AG10803 (cell line): ENCODE measurements at regions not wholly inside any gene's neighbourhood (a gene's known extent, or its start where the extent isn't known, plus 50 kb on each side); places are given as distances from the start of the nearest gene placed in this dataset.

Experiments used
- DNase-seq: peaks from one replicate; pipeline ENCODE4 v3.0.0; 2010; ENCODE audit warnings: low read depth
- H3K4me3 ChIP-seq: 2 replicates; pipeline ENCODE4 v1.5.1; 2011; ENCODE audit warnings: mild to moderate bottlenecking, low read length, control low read depth
- TF ChIP-seq, protein P1 (sequence below): conservative IDR thresholded peaks from 2 replicates; pipeline ENCODE4 v1.5.1; 2011; ENCODE audit warnings: mild to moderate bottlenecking, low read length, control low read depth, inconsistent platforms

DNA sequence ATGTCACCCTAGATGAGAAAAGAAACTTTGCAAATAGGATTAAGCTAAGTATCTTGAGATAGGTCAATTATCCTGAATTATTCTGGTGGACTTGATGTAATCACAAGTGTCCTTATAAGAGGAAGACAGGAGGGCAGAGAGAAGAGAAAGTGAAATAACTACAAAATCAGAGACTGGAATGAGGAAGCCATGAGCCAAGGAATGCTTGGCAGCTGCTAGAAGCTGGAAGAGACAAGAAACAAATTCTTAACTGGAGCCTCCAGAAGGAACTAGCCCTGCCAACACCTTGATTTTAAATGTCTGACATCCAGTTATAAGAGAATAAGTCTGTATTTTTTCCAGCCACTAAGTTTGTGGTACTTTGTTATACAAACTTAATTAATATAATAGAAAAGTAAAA, 480.0 kb downstream of the NR2F1-AS1 start:
- DNase-seq, result peak; percentile 69
- TF ChIP-seq, protein P1, sequence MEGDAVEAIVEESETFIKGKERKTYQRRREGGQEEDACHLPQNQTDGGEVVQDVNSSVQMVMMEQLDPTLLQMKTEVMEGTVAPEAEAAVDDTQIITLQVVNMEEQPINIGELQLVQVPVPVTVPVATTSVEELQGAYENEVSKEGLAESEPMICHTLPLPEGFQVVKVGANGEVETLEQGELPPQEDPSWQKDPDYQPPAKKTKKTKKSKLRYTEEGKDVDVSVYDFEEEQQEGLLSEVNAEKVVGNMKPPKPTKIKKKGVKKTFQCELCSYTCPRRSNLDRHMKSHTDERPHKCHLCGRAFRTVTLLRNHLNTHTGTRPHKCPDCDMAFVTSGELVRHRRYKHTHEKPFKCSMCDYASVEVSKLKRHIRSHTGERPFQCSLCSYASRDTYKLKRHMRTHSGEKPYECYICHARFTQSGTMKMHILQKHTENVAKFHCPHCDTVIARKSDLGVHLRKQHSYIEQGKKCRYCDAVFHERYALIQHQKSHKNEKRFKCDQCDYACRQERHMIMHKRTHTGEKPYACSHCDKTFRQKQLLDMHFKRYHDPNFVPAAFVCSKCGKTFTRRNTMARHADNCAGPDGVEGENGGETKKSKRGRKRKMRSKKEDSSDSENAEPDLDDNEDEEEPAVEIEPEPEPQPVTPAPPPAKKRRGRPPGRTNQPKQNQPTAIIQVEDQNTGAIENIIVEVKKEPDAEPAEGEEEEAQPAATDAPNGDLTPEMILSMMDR, result no peak
- H3K4me3 ChIP-seq, result no peak overlapping the region

DNA sequence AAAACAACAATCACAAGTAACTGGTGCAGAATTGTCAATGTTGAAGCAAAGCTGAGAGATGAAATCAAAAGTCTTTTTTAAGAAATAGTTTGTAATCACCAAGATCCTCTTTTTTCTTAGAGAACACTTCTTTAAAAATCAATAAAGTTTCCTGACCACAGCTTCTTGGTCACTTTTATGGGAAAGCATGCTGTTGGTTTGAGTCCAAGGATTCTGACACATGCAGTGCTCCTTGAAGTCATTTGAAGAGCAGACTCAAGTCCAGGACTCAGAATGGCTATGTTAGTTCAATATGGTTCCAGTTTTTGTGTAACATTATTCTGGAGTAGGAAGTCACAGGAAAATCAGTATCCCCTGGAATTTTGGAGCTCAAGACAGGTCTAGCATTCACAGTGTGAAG, 480.6 kb downstream of the NR2F1-AS1 start:
- peak; percentile 75 for DNase-seq
- H3K4me3 ChIP-seq, result no peak overlapping the region
- TF ChIP-seq, protein P1, result no peak

DNA sequence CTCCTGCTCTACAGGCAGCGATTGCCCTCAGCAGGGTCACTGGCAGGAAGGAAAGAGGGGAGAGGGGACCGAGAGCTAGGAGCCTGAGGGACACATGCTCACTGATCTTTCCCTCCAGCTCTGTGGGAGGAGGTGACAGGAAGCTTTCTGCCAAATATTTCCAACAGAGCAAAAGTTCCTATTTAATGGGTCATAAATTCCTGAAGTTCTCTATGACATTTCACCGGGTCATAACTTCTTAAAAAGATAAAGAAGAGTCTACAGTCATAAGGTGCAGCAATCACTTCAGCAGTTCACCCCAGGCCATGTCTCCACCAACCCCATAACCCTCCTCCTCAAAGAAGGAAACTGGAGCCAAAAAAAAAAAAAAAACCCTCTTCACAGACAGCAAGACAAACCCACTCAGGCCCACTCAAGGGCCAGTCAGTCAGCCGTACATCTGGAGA, 481.1 kb downstream of the NR2F1-AS1 start:
- TF ChIP-seq, protein P1, result no peak
- H3K4me3 ChIP-seq, result no peak overlapping the region
- DNase-seq, result peak; percentile 17

DNA sequence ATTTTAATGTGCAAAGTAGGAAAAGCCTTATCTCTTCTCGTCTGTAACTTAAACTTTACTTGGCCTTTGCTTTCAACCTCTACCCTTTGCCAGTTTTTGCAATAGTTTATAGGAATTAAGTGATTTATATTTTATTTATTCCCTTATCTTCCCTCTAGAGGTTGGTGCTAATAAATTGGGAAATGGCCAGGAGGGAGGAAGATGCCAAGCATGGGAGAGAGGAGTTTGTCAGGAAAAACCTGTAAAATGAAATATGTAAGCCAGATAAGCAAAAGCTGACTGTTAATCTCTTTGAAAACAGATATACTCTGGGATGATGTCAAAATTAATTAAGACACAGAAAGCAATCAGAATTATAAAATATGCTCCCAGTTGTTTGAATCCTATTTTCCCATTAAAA, 484.5 kb downstream of the NR2F1-AS1 start:
- DNase-seq, result no peak
- no peak overlapping the region for H3K4me3 ChIP-seq
- TF ChIP-seq, protein P1, result no peak

DNA sequence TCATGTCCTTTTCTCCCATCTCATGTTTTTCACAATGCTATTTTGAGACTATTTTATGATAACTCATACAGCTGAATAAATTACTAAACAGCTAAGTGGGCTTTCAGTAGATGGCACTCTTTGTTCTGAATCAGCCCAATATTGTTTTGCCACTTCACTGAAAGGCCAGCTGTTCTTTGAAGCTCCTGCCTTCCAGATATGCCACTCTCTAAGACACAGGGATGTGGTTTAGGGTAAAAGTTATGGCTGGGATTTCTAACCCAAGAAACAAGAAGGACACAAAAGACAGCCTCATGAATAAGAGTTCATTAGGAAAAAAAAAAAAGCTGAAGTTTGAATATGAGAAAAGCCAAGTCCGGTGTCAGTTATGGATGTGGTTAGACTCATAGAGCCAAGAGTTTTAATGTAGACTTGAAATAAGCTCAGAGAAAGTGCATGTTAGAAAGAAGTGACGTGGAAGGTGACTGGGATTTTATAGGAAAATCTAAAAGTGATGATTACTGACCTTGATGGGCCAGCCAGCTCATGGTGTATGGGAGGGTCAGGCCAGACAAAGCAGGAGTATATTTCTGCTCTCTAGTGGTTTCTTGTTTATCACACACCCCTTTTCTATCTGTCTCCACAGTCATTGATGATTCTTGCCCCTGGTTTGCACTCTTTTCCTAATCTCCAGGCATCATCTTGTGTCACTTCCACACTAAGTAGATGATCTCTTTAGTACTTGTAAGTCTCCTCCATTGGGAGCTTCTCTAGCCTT, 488.5 kb downstream of the NR2F1-AS1 start:
- TF ChIP-seq, protein P1, result peak; percentile 59
- no peak overlapping the region for H3K4me3 ChIP-seq
- peak; percentile 59 for DNase-seq

DNA sequence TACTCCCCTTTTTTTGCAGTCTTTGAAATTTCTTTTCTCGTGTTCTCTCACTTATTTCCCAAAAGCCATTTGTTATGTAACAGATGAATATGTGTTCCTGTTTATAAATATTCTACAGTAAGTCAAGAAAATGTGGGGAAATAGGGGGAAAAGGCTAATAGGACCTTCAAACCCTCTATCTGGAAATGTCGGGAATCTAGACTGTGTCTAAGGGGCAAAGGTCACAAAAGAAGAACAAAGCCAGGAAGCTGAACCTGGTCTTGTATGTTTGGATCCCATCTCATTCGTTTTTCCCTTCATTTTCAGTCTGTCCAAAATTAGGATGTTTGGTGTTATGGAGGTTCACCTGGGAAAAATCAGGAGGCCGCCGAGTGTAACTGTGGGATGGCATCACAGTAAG, 490.3 kb downstream of the NR2F1-AS1 start:
- DNase-seq, result no peak
- TF ChIP-seq, protein P1, result no peak
- H3K4me3 ChIP-seq, result no peak overlapping the region

DNA sequence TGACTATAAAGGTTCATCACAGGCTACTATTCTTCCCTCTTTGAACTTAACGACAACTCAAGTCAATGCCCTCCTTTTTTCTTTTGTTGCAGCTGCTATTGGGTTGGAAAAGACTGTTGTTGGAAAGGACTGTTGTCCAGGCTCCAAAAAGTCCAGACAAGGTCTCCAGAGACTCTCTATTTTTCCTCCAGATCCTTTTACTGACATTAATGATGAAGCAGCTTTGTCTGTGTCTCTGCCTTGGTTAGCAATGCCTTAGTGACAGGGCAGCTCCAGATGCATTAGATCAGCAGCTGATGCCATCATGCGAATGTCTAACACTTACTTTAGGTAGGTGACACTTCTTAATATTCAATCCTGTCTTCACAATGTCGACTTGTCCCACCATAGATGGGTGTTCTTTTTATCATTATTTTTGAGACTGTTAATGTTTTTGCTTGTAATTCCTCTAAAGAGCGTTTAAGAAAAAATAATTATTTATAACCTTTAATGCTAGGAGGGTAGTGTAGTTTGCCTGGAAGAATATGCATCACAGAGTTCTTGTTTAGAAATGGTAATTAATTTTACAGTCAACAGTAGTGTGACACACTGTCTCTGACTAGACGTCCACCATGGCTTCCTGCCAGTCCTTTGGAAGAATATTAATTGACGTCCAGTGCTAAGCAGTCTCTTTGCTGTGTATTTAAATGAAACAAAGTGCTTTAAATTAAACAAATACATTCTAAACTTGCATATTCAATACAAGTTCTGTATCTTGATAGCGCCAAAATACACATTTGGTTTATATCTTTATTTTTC, 492.2 kb downstream of the NR2F1-AS1 start:
- TF ChIP-seq, protein P1, result no peak
- no peak for DNase-seq
- H3K4me3 ChIP-seq, result no peak overlapping the region
